ENCODE measurements at regions not wholly inside any gene's neighbourhood (a gene's known extent, or its start where the extent isn't known, plus 50 kb on each side); places are given as distances from the start of the nearest gene placed in this dataset.

- no peak overlapping the region for H3K27ac Mint-ChIP-seq (ENCODE audit: unreplicated experiment)
- H3K36me3 Mint-ChIP-seq (ENCODE audit: unreplicated experiment): no peaks in the 10 kb centered on the region
- no peaks in the 10 kb centered on the region for H3K9me3 Mint-ChIP-seq (ENCODE audit: unreplicated experiment)
- TF ChIP-seq CTCF (IDR thresholded peaks at IDR 0.05): no peak
- DNase-seq (ENCODE audit: extremely low spot score, unreplicated experiment): no peak
- H3K4me3 Mint-ChIP-seq (ENCODE audit: unreplicated experiment): no peak overlapping the region
- H3K27me3 Mint-ChIP-seq (ENCODE audit: unreplicated experiment): no peaks in the 10 kb centered on the region
- peaks cover 14% of the 10 kb centered on the region for H3K4me1 Mint-ChIP-seq (ENCODE audit: unreplicated experiment)
Measured at GRCh38 chr1:59108481-59109317, 188.2 kb upstream of the FGGY start.

- Mint-ChIP-seq H3K9me3 (ENCODE audit: unreplicated experiment) (no peaks in the 10 kb centered on the region), H3K27me3 (ENCODE audit: unreplicated experiment) (no peaks in the 10 kb centered on the region), H3K27ac (ENCODE audit: unreplicated experiment) (no peak overlapping the region), H3K4me3 (ENCODE audit: unreplicated experiment) (no peak overlapping the region), H3K4me1 (ENCODE audit: unreplicated experiment) (peaks cover 14% of the 10 kb centered on the region), H3K36me3 (ENCODE audit: unreplicated experiment) (no peaks in the 10 kb centered on the region)
- DNase-seq (ENCODE audit: extremely low spot score, unreplicated experiment): no peak
- no peak for TF ChIP-seq CTCF (IDR thresholded peaks at IDR 0.05)
Measured at GRCh38 chr1:59110271-59110670, 186.6 kb upstream of the FGGY start.

- H3K4me1 Mint-ChIP-seq (ENCODE audit: unreplicated experiment): peaks cover 28% of the 10 kb centered on the region
- DNase-seq (ENCODE audit: extremely low spot score, unreplicated experiment): no peak
- no peak overlapping the region for H3K27ac Mint-ChIP-seq (ENCODE audit: unreplicated experiment)
- no peak overlapping the region for H3K4me3 Mint-ChIP-seq (ENCODE audit: unreplicated experiment)
- no peaks in the 10 kb centered on the region for H3K36me3 Mint-ChIP-seq (ENCODE audit: unreplicated experiment)
- no peak for TF ChIP-seq CTCF (IDR thresholded peaks at IDR 0.05)
- no peaks in the 10 kb centered on the region for H3K27me3 Mint-ChIP-seq (ENCODE audit: unreplicated experiment)
- H3K9me3 Mint-ChIP-seq (ENCODE audit: unreplicated experiment): peaks cover 3% of the 10 kb centered on the region
Measured at GRCh38 chr1:59113876-59114457, 182.9 kb upstream of the FGGY start.

GRCh38 chr1:59115865-59116264 is 181.0 kb upstream of the FGGY start:
- no peak overlapping the region for H3K27ac Mint-ChIP-seq (ENCODE audit: unreplicated experiment)

More at GRCh38 chr1:59115865-59116264, 181.0 kb upstream of the FGGY start:
- H3K36me3 Mint-ChIP-seq (ENCODE audit: unreplicated experiment): no peaks in the 10 kb centered on the region
- H3K4me1 Mint-ChIP-seq (ENCODE audit: unreplicated experiment): peaks cover 28% of the 10 kb centered on the region
- no peak for TF ChIP-seq CTCF (IDR thresholded peaks at IDR 0.05)
- peaks cover 3% of the 10 kb centered on the region for H3K9me3 Mint-ChIP-seq (ENCODE audit: unreplicated experiment)
- H3K27me3 Mint-ChIP-seq (ENCODE audit: unreplicated experiment): no peaks in the 10 kb centered on the region
- H3K4me3 Mint-ChIP-seq (ENCODE audit: unreplicated experiment): no peak overlapping the region
- no peak for DNase-seq (ENCODE audit: extremely low spot score, unreplicated experiment)

Data from osteocyte (in vitro differentiated cells).